DMS 273 treated with DMSO at 0.1 percent for 48 hours (cell line): ENCODE measurements at regions not wholly inside any gene's neighbourhood (a gene's known extent, or its start where the extent isn't known, plus 50 kb on each side); places are given as distances from the start of the nearest gene placed in this dataset.
"Not testable (repeated sequence)": the region's sequence is repeated elsewhere in the genome, so short reads cannot be mapped to it uniquely, and the experiment has no call there.

Experiments used
- DNase-seq: peaks from one replicate; lab custom pipeline; 2025; lab: John Stamatoyannopoulos, UW

GRCh38 chr1:41980827-41981653, 62.3 kb upstream of the HIVEP3 start:
- no peak for DNase-seq

- no peak for DNase-seq
Measured at GRCh38 chr1:41978986-41979385, 60.3 kb upstream of the HIVEP3 start.

DNA sequence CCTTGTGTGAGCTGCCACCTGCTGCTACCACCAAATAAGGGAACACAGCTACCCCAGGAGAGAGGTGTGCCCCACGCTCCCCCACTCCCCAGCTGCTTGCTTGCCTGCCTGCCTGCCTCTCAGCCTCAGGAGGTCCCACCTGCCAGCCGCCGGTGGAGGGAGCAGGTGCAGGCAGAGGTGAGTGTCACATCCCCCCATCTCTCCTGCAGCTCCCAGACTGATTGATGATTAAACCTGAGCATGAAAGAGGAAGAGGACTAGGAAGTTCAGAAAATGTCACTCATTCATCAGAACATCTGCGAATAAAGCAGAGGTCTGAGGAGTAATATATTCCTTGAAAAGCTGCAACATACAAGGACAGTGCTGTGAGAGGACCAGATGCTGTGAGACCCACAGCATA, 58.6 kb upstream of the HIVEP3 start:
- DNase-seq = no peak

DNA sequence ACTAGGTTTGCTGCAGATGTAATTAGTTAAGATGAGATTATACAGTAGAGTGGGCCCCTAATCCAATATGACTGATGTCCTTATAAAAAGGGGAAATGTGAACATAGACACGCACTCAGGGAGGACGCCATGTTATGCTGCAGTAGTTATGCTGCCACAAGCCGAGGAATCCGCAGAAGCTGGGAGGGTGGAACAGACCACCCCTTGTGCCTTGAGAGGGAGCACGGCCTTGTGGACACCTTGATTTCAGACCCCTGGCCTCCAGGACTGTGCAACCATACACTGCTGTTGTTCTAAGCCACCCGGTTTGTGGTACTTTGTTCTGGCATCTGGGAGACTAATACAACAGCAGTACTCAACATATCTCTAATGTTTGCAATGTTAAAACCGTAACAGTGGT, 57.9 kb upstream of the HIVEP3 start:
- DNase-seq = no peak

GRCh38 chr1:41975850-41976569, 57.3 kb upstream of the HIVEP3 start:
- DNase-seq = no peak

DNA sequence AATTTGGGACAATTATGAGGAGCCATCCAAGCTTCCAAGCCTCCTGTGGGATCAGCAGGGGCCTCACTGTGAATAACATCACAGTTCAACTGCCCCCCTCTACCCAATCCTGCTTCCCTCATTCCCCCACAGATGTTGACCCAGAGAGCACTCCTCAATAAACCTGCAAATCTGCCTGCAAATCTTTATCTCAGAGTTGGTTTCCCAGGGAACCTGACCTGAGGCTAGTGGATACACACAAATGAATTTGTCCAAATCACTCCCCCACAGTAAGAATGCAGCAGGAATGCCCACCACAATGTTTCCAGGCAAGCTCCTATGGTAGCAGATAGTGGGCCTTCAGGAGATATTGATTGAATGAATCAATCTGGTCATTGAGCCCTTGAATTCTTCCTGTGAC, 56.4 kb upstream of the HIVEP3 start:
- DNase-seq = no peak

GRCh38 chr1:41968557-41968956, 49.8 kb upstream of the HIVEP3 start:
- DNase-seq = not testable (repeated sequence)
